GM21717 (cell line): ENCODE measurements at regions not wholly inside any gene's neighbourhood (a gene's known extent, or its start where the extent isn't known, plus 50 kb on each side); places are given as distances from the start of the nearest gene placed in this dataset.
A peak's percentile ranks its signal among the peaks of the same experiment; 100 is the strongest.
"Not testable (repeated sequence)": the region's sequence is repeated elsewhere in the genome, so short reads cannot be mapped to it uniquely, and the experiment has no call there.

Experiments
- ATAC-seq: cut with Tn5 transposase; IDR thresholded peaks from one replicate; pipeline ENCODE4 v1.9.1; 2021; ENCODE audit warnings: mild to moderate bottlenecking, moderate library complexity; ENCODE audit not compliant: unreplicated experiment

- ATAC-seq, result no peak
These were observed 77.4 kb upstream of the MEGF10 start for GRCh38 chr5:127213231-127213630.

GRCh38 chr5:127216143-127216542, 74.5 kb upstream of the MEGF10 start:
- ATAC-seq, result no peak

- no peak for ATAC-seq
These were observed 73.5 kb upstream of the MEGF10 start for GRCh38 chr5:127216898-127217675.

GRCh38 chr5:127221936-127222335, 68.7 kb upstream of the MEGF10 start:
- ATAC-seq, result not testable (repeated sequence)

GRCh38 chr5:127222571-127223156, 67.9 kb upstream of the MEGF10 start:
- peak; percentile 61 for ATAC-seq

GRCh38 chr5:127223256-127223974, 67.2 kb upstream of the MEGF10 start:
- no peak for ATAC-seq

GRCh38 chr5:127227881-127228280, 62.7 kb upstream of the MEGF10 start:
- ATAC-seq, result no peak

GRCh38 chr5:127228540-127229184, 61.9 kb upstream of the MEGF10 start:
- ATAC-seq, result no peak

GRCh38 chr5:127229185-127229889, 61.3 kb upstream of the MEGF10 start:
- ATAC-seq, result peak; percentile 83

GRCh38 chr5:127231118-127231517, 59.5 kb upstream of the MEGF10 start:
- ATAC-seq, result no peak

- no peak for ATAC-seq
These were observed 57.0 kb upstream of the MEGF10 start for GRCh38 chr5:127233590-127233989.

- ATAC-seq, result no peak
These were observed 55.5 kb upstream of the MEGF10 start for GRCh38 chr5:127235136-127235535.

- ATAC-seq, result no peak
These were observed 54.3 kb upstream of the MEGF10 start for GRCh38 chr5:127236254-127236653.
